Neuronal stem cell (in vitro differentiated cells): ENCODE measurements at regions not wholly inside any gene's neighbourhood (a gene's known extent, or its start where the extent isn't known, plus 50 kb on each side); places are given as distances from the start of the nearest gene placed in this dataset.

ENCODE experiments used
- DNase-seq: peaks from one replicate; pipeline ENCODE4 v3.0.0-alpha.2; 2013; ENCODE audit warnings: low spot score
- H2AFZ ChIP-seq: one replicate; pipeline ENCODE4 v1.6.1; 2013; ENCODE audit warnings: mild to moderate bottlenecking, low read length, inconsistent platforms
- H2AK5ac ChIP-seq: 2 replicates; pipeline ENCODE4 v1.6.1; 2013; ENCODE audit warnings: low read depth, mild to moderate bottlenecking, inconsistent platforms, low read length, moderate library complexity, mixed read lengths
- H2BK120ac ChIP-seq: 2 replicates; pipeline ENCODE4 v1.6.1; 2013; ENCODE audit warnings: low read depth, mild to moderate bottlenecking, inconsistent platforms, low read length, moderate library complexity, mixed read lengths
- H2BK12ac ChIP-seq: one replicate; pipeline ENCODE4 v1.6.1; 2013; ENCODE audit warnings: low read length, inconsistent platforms
- H2BK15ac ChIP-seq: 2 replicates; pipeline ENCODE4 v1.6.1; 2013; ENCODE audit warnings: mild to moderate bottlenecking, low read length, inconsistent platforms, mixed read lengths
- H2BK5ac ChIP-seq: one replicate; pipeline ENCODE4 v1.6.1; 2013; ENCODE audit warnings: inconsistent platforms, mild to moderate bottlenecking, low read length, moderate library complexity
- H3K14ac ChIP-seq: one replicate; pipeline ENCODE4 v1.6.1; 2013; ENCODE audit warnings: low read length, inconsistent platforms
- H3K18ac ChIP-seq: 2 replicates; pipeline ENCODE4 v1.6.1; 2013; ENCODE audit warnings: low read length, inconsistent platforms
- H3K23ac ChIP-seq: 2 replicates; pipeline ENCODE4 v1.6.1; 2013; ENCODE audit warnings: low read depth, mild to moderate bottlenecking, mixed read lengths, low read length, inconsistent platforms; ENCODE audit not compliant: poor library complexity
- H3K27ac ChIP-seq: replicated peaks from 3 replicates; pipeline ENCODE4 v1.5.1; 2013; ENCODE audit warnings: low read length, inconsistent platforms
- H3K27me3 ChIP-seq, 3 experiments: 2 replicates each; pipeline ENCODE4 v1.6.1; 2013; ENCODE audit warnings: low read length in 3 of 3, mild to moderate bottlenecking in 2 of 3, inconsistent platforms in 1 of 3, low read depth in 1 of 3, mixed read lengths in 1 of 3, moderate library complexity in 1 of 3; ENCODE audit not compliant: control insufficient read depth in 3 of 3, insufficient read depth in 3 of 3
- H3K36me3 ChIP-seq, 2 donors: replicated peaks in 1 of 2; 2 replicates each; pipeline ENCODE4 v1.6.1; 2013; ENCODE audit warnings: low read length in 2 of 2; ENCODE audit not compliant: control insufficient read depth in 2 of 2, insufficient read depth in 2 of 2
- H3K4ac ChIP-seq: 2 replicates; pipeline ENCODE4 v1.6.1; 2013; ENCODE audit warnings: inconsistent platforms, mild to moderate bottlenecking, low read length, moderate library complexity
- H3K4me1 ChIP-seq, 2 donors: 1 replicate in 1 of 2; 2 replicates in 1 of 2; pipeline ENCODE4 v1.6.1; 2013; ENCODE audit warnings: low read length in 2 of 2, low read depth in 1 of 2; ENCODE audit not compliant: control insufficient read depth in 2 of 2, insufficient read depth in 1 of 2
- H3K4me2 ChIP-seq: one replicate; pipeline ENCODE4 v1.6.1; 2013; ENCODE audit warnings: mild to moderate bottlenecking, low read length, inconsistent platforms; ENCODE audit not compliant: insufficient read depth, poor library complexity, severe bottlenecking
- H3K4me3 ChIP-seq, 2 donors: 2 replicates each; pipeline ENCODE4 v1.5.1; 2013; ENCODE audit warnings: low read length in 2 of 2, mild to moderate bottlenecking in 2 of 2, inconsistent platforms in 1 of 2, moderate library complexity in 1 of 2
- H3K79me1 ChIP-seq: one replicate; pipeline ENCODE4 v1.6.1; 2013; ENCODE audit warnings: low read depth, mild to moderate bottlenecking, inconsistent platforms, low read length, moderate library complexity
- H3K9ac ChIP-seq: one replicate; pipeline ENCODE4 v1.6.1; 2013; ENCODE audit warnings: mild to moderate bottlenecking, low read depth, low read length, inconsistent platforms; ENCODE audit not compliant: poor library complexity
- H3K9me3 ChIP-seq, 2 donors: replicated peaks in 1 of 2; 2 replicates each; pipeline versions ENCODE3 to v1.6.1; 2013; ENCODE audit warnings: low read length in 2 of 2, mild to moderate bottlenecking in 2 of 2, inconsistent platforms in 1 of 2, low read depth in 1 of 2, mixed read lengths in 1 of 2, moderate library complexity in 1 of 2; ENCODE audit not compliant: control insufficient read depth in 2 of 2, insufficient read depth in 1 of 2
- H4K8ac ChIP-seq: one replicate; pipeline ENCODE4 v1.6.1; 2013; ENCODE audit warnings: low read depth, mild to moderate bottlenecking, inconsistent platforms, low read length, moderate library complexity
- H4K91ac ChIP-seq: one replicate; pipeline ENCODE4 v1.6.1; 2013; ENCODE audit warnings: low read length, low read depth, mild to moderate bottlenecking, inconsistent platforms; ENCODE audit not compliant: poor library complexity
- WGBS, 2 donors: extraction: QIAGEN DNeasy Blood & Tissue Kit; methylation state at CpG; one replicate each; pipeline ENCODE4 v1.1.7; 2013; ENCODE audit warnings: missing lambda C conversion rate in 2 of 2, mixed read lengths in 1 of 2; ENCODE audit not compliant: insufficient read length in 2 of 2, insufficient replicate concordance in 1 of 2; ENCODE audit errors: extremely low coverage in 2 of 2; 5-methylcytosine and 5-hydroxymethylcytosine counted together

DNA sequence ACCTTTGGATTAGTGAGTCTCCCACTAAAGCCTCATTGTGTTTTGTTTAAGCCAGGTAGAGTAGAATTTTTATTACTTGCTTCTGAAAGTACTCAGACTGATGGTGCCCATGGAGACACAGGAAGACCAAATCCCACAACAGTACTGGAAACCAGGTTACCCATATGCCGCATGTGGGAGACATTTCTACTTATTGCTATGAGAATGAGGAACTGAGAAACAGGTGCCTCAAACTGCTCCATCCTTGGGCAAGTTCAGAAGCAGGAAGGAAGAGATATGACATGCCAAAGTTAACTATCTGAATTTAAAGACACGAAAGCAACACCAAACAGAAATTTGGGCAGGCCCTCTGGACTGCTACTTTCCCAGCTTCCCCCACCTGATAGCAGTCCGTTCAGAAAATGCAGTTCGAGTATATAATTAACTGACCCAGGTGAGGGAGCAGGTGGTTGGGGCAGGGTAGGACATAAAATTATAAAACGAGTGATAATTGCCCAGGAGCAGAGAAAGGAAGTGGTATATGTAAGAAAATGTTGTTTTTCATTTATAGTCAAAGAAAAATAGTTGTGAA is 382.3 kb upstream of the MTPN start:
- no peak overlapping the region for H2AK5ac ChIP-seq
- no peak overlapping the region for H4K8ac ChIP-seq
- no peak overlapping the region for H3K4me2 ChIP-seq
- H3K23ac ChIP-seq: no peak overlapping the region
- no peaks in the 10 kb centered on the region for H3K27me3 ChIP-seq
- H3K4me1 ChIP-seq: no peaks in the 10 kb centered on the region
- no peak overlapping the region for H2AFZ ChIP-seq
- H3K14ac ChIP-seq: no peak overlapping the region
- no peaks in the 10 kb centered on the region for H3K9me3 ChIP-seq
- no peak overlapping the region for H2BK120ac ChIP-seq
- no peak overlapping the region for H3K27ac ChIP-seq
- H2BK12ac ChIP-seq: no peak overlapping the region
- no peak for DNase-seq
- no CpG with 5 or more reads among the region's 5 CpGs for WGBS, 2 donors
- no peak overlapping the region for H2BK5ac ChIP-seq
- H3K4me3 ChIP-seq: no peak overlapping the region
- H3K18ac ChIP-seq: no peak overlapping the region
- no peak overlapping the region for H4K91ac ChIP-seq
- H3K9ac ChIP-seq: no peak overlapping the region
- no peaks in the 10 kb centered on the region for H3K79me1 ChIP-seq
- no peak overlapping the region for H2BK15ac ChIP-seq
- H3K36me3 ChIP-seq: no peaks in the 10 kb centered on the region
- H3K4ac ChIP-seq: no peak overlapping the region

DNA sequence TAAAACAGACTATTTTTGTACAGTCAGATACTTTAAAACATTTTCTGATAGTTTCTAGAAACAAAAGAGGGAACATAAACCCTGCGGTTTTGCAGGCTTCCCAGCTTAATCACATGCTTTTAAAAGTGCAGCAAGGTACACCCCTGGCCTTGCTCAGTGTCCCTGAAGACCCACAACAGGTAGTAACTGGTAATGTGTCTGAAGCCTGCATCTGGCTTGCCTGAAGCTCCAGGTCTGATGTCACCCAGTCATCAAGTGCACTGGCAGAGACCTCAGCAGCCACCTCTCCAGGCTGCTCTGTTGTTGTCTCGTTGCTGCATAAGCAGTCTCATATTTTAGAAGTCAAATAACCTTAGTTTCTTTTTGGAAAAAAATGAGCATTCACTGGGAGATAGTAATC is 376.1 kb upstream of the MTPN start:
- no peak overlapping the region for H2BK15ac ChIP-seq
- no peaks in the 10 kb centered on the region for H3K79me1 ChIP-seq
- WGBS, 2 donors: no CpG with 5 or more reads among the region's 2 CpGs
- no peak overlapping the region for H3K14ac ChIP-seq
- no peak overlapping the region for H3K18ac ChIP-seq
- DNase-seq: no peak
- no peak overlapping the region for H2BK12ac ChIP-seq
- no peak overlapping the region for H2BK120ac ChIP-seq
- no peak overlapping the region for H2AK5ac ChIP-seq
- H3K36me3 ChIP-seq: no peaks in the 10 kb centered on the region
- no peak overlapping the region for H3K4ac ChIP-seq
- H3K27ac ChIP-seq: no peak overlapping the region
- no peaks in the 10 kb centered on the region for H3K27me3 ChIP-seq
- H3K4me3 ChIP-seq: no peak overlapping the region
- no peak overlapping the region for H3K4me2 ChIP-seq
- H3K9ac ChIP-seq: no peak overlapping the region
- no peak overlapping the region for H2BK5ac ChIP-seq
- no peaks in the 10 kb centered on the region for H3K4me1 ChIP-seq
- no peak overlapping the region for H4K91ac ChIP-seq
- no peak overlapping the region for H3K23ac ChIP-seq
- no peak overlapping the region for H2AFZ ChIP-seq
- H4K8ac ChIP-seq: no peak overlapping the region
- no peaks in the 10 kb centered on the region for H3K9me3 ChIP-seq

DNA sequence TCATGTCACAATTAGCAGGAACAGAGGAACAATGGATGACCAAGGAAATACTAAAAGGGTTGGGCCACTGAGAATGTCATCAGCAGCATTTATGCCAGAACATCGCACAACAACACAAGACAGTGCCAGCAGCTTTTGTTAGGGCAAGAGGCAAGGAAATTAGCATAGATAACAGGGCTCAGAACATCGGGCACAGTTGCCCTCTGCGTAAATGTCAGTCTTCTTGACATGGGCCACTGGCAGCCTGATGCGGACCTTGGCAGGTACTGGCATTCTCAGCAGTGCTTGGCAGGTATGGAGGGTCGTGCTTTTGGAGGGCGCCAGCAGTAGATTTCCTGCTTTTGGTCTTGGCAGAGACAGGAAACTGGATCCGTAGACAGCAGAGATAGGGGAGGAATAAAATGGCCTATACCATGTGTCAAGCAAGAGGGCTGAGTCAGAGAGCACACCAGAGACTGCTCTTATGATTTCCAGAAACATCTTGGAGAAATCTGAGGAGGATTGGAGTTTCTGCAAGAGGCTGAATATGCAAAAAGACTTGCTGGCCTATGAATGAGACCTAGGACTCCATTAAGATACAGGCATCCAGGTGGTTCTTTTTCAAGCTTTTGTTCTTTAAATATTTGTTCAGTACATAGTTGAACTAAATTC is 371.5 kb upstream of the MTPN start:
- DNase-seq: no peak
- no peak overlapping the region for H2BK15ac ChIP-seq
- H3K27me3 ChIP-seq: no peaks in the 10 kb centered on the region
- H2AFZ ChIP-seq: no peak overlapping the region
- H3K4ac ChIP-seq: no peak overlapping the region
- H3K14ac ChIP-seq: no peak overlapping the region
- no peak overlapping the region for H2BK5ac ChIP-seq
- no peak overlapping the region for H3K18ac ChIP-seq
- no peak overlapping the region for H2AK5ac ChIP-seq
- H4K8ac ChIP-seq: no peak overlapping the region
- no peak overlapping the region for H3K4me2 ChIP-seq
- no peak overlapping the region for H2BK120ac ChIP-seq
- no peak overlapping the region for H3K27ac ChIP-seq
- H3K79me1 ChIP-seq: no peaks in the 10 kb centered on the region
- no peak overlapping the region for H2BK12ac ChIP-seq
- H4K91ac ChIP-seq: no peak overlapping the region
- no peaks in the 10 kb centered on the region for H3K9me3 ChIP-seq
- H3K9ac ChIP-seq: no peak overlapping the region
- no peaks in the 10 kb centered on the region for H3K36me3 ChIP-seq
- H3K4me1 ChIP-seq: no peaks in the 10 kb centered on the region
- no CpG with 5 or more reads among the region's 7 CpGs for WGBS, 2 donors
- no peak overlapping the region for H3K4me3 ChIP-seq
- H3K23ac ChIP-seq: no peak overlapping the region

DNA sequence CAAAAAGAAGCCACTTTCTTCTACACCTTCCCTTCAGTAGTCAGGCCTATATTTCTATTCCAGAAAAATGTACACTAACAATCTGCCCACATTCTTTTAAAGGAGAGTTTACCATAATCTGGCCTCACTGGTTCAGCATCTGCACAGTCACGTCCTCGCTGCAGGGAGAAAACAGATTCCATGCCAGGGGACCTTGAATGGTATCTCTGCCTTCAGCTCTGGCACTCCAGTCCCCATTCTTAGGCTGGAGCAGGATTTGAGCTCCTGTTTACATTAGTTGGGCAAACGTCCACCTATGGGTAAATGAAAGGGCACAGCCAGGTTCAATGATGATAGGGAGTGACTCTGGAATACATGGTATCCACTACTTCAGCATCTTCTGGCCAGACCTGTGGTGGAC is 371.0 kb upstream of the MTPN start:
- Histone ChIP-seq H3K9ac (no peak overlapping the region), H3K23ac (no peak overlapping the region), H3K27me3 (no peaks in the 10 kb centered on the region), H3K18ac (no peak overlapping the region), H4K91ac (no peak overlapping the region), H3K14ac (no peak overlapping the region), H3K36me3 (no peaks in the 10 kb centered on the region), H3K4ac (no peak overlapping the region), H3K27ac (no peak overlapping the region), H3K4me2 (no peak overlapping the region), H3K4me1 (no peaks in the 10 kb centered on the region), H2BK15ac (no peak overlapping the region), H3K4me3 (no peak overlapping the region), H4K8ac (no peak overlapping the region), H2BK12ac (no peak overlapping the region), H3K9me3 (no peaks in the 10 kb centered on the region), H2BK5ac (no peak overlapping the region), H2BK120ac (no peak overlapping the region), H3K79me1 (no peaks in the 10 kb centered on the region), H2AK5ac (no peak overlapping the region), H2AFZ (no peak overlapping the region)
- WGBS, 2 donors: no CpG with 5 or more reads among the region's 3 CpGs
- no peak for DNase-seq
